ENCODE measurements at regions not wholly inside any gene's neighbourhood (a gene's known extent, or its start where the extent isn't known, plus 50 kb on each side); places are given as distances from the start of the nearest gene placed in this dataset.

DNA sequence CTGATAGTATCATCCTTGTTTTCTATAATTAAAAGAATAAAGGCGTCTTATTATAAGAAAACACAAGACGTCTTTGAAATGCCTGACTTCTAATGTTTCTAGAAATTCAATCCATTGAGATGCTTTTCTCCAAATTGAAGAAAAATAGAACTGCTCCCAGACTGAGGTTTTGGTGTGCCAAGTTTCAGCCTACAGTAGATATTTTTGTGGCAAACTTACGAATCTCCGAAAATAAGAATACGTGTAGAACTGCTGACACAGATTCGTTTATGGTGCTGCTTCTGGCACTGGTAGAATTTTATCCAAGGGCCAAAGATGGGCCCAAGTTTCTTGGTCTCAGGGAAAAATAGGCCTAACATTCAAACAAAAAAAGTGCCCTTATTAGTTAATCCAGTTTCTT is 554.5 kb upstream of the NR5A2 start:
- no peak for TF ChIP-seq CTCF (IDR thresholded peaks at IDR 0.05; ENCODE audit: borderline replicate concordance, extremely low read depth, low read length, poor library complexity, severe bottlenecking)
- no peak for TF ChIP-seq EZH2 (IDR thresholded peaks at IDR 0.05; ENCODE audit: borderline replicate concordance, low read depth, low read length, severe bottlenecking)

Data from DND-41 (cell line).